ENCODE measurements at regions not wholly inside any gene's neighbourhood (a gene's known extent, or its start where the extent isn't known, plus 50 kb on each side); places are given as distances from the start of the nearest gene placed in this dataset.
"Not testable (repeated sequence)": the region's sequence is repeated elsewhere in the genome, so short reads cannot be mapped to it uniquely, and the experiment has no call there.

GRCh38 chr9:15369871-15370270, 52.8 kb upstream of the SNAPC3 start:
- H3K9me2 ChIP-seq (ENCODE audit: insufficient read depth) = no peaks in the 10 kb centered on the region
- H2AFZ ChIP-seq = no peak overlapping the region
- no TSS peak for BruUV-seq (replicated peaks)
- DNase-seq = no peak
- no peak overlapping the region for H3K4me3 ChIP-seq
- no peaks in the 10 kb centered on the region for H3F3A ChIP-seq (ENCODE audit: insufficient read depth, low read depth)
- H3K36me3 ChIP-seq (ENCODE audit: low read depth) = no peaks in the 10 kb centered on the region
- no peak overlapping the region for H3K4me2 ChIP-seq
- no peaks in the 10 kb centered on the region for H3K79me2 ChIP-seq (ENCODE audit: low read depth)
- TF ChIP-seq EZH2 (IDR thresholded peaks at IDR 0.05; ENCODE audit: low read depth) = no peak
- ChIA-PET POLR2A (ENCODE audit: unreplicated experiment) (no interaction called here), CTCF (no interaction called here)
- no peak overlapping the region for H3K27ac ChIP-seq
- H3K4me1 ChIP-seq (replicated peaks; ENCODE audit: insufficient read depth) = no peaks in the 10 kb centered on the region; the same call in 1 of the 2 replicates
- intact Hi-C loops (cut with micrococcal nuclease; ENCODE audit: unreplicated experiment) = no loop called here
- no peaks in the 10 kb centered on the region for H4K20me1 ChIP-seq (ENCODE audit: insufficient read depth)
- no peaks in the 10 kb centered on the region for H3K9me3 ChIP-seq (ENCODE audit: insufficient read depth, low read depth)
- no peaks in the 10 kb centered on the region for H3K27me3 ChIP-seq (ENCODE audit: insufficient read depth, low read depth)

GRCh38 chr9:15369238-15369637, 53.4 kb upstream of the SNAPC3 start:
- Histone ChIP-seq H3K27ac (no peak overlapping the region), H3K4me3 (no peak overlapping the region), H3K9me2 (ENCODE audit: insufficient read depth) (no peaks in the 10 kb centered on the region), H3K4me1 (replicated peaks; ENCODE audit: insufficient read depth) (no peaks in the 10 kb centered on the region; the same call in 1 of the 2 replicates), H3K36me3 (ENCODE audit: low read depth) (no peaks in the 10 kb centered on the region), H3K79me2 (ENCODE audit: low read depth) (no peaks in the 10 kb centered on the region), H4K20me1 (ENCODE audit: insufficient read depth) (no peaks in the 10 kb centered on the region), H2AFZ (no peak overlapping the region), H3K9me3 (ENCODE audit: insufficient read depth, low read depth) (no peaks in the 10 kb centered on the region), H3K27me3 (ENCODE audit: insufficient read depth, low read depth) (no peaks in the 10 kb centered on the region), H3K4me2 (no peak overlapping the region), H3F3A (ENCODE audit: insufficient read depth, low read depth) (no peaks in the 10 kb centered on the region)
- no peak for TF ChIP-seq CTCF (conservative IDR thresholded peaks at IDR 0.05)
- TF ChIP-seq EZH2 (IDR thresholded peaks at IDR 0.05; ENCODE audit: low read depth) = no peak
- BruUV-seq (replicated peaks) = no TSS peak
- ChIA-PET CTCF (no interaction called here), POLR2A (ENCODE audit: unreplicated experiment) (no interaction called here)
- no peak for DNase-seq
- intact Hi-C loops (cut with micrococcal nuclease; ENCODE audit: unreplicated experiment) = no loop called here

GRCh38 chr9:15364975-15365553, 57.6 kb upstream of the SNAPC3 start:
- H3K9me2 ChIP-seq (ENCODE audit: insufficient read depth); H3K4me3 ChIP-seq; CTCF ChIA-PET; H3K36me3 ChIP-seq (ENCODE audit: low read depth); H3K27me3 ChIP-seq (ENCODE audit: insufficient read depth, low read depth); H3K27ac ChIP-seq; H4K20me1 ChIP-seq (ENCODE audit: insufficient read depth); H3K9me3 ChIP-seq (ENCODE audit: insufficient read depth, low read depth); BruUV-seq (replicated peaks); DNase-seq; H3K4me2 ChIP-seq; H3K4me1 ChIP-seq (replicated peaks; ENCODE audit: insufficient read depth); H3K79me2 ChIP-seq (ENCODE audit: low read depth); H2AFZ ChIP-seq; intact Hi-C loops (cut with micrococcal nuclease; ENCODE audit: unreplicated experiment); H3F3A ChIP-seq (ENCODE audit: insufficient read depth, low read depth); POLR2A ChIA-PET (ENCODE audit: unreplicated experiment): not testable (repeated sequence)

- no peaks in the 10 kb centered on the region for H3K9me3 ChIP-seq (ENCODE audit: insufficient read depth, low read depth)
- no peak overlapping the region for H3K4me3 ChIP-seq
- H2AFZ ChIP-seq = no peak overlapping the region
- H3K27me3 ChIP-seq (ENCODE audit: insufficient read depth, low read depth) = no peaks in the 10 kb centered on the region
- BruUV-seq (replicated peaks) = no TSS peak
- H3K36me3 ChIP-seq (ENCODE audit: low read depth) = no peaks in the 10 kb centered on the region
- POLR2A ChIA-PET (ENCODE audit: unreplicated experiment) = no interaction called here
- H3K4me1 ChIP-seq (replicated peaks; ENCODE audit: insufficient read depth) = no peaks in the 10 kb centered on the region
- DNase-seq = no peak
- CTCF ChIA-PET = no interaction called here
- no peaks in the 10 kb centered on the region for H3F3A ChIP-seq (ENCODE audit: insufficient read depth, low read depth)
- H3K79me2 ChIP-seq (ENCODE audit: low read depth) = no peaks in the 10 kb centered on the region
- H4K20me1 ChIP-seq (ENCODE audit: insufficient read depth) = no peaks in the 10 kb centered on the region
- H3K4me2 ChIP-seq = no peak overlapping the region
- no peaks in the 10 kb centered on the region for H3K9me2 ChIP-seq (ENCODE audit: insufficient read depth)
- TF ChIP-seq CTCF (conservative IDR thresholded peaks at IDR 0.05) = no peak
- TF ChIP-seq EZH2 (IDR thresholded peaks at IDR 0.05; ENCODE audit: low read depth) = no peak
- intact Hi-C loops (cut with micrococcal nuclease; ENCODE audit: unreplicated experiment) = no loop called here
- no peak overlapping the region for H3K27ac ChIP-seq
Observed at GRCh38 chr9:15361737-15362136, 54.7 kb upstream of the TTC39B start.
